GM18873 (cell line): ENCODE measurements at regions not wholly inside any gene's neighbourhood (a gene's known extent, or its start where the extent isn't known, plus 50 kb on each side); places are given as distances from the start of the nearest gene placed in this dataset.

ENCODE experiments used
- ATAC-seq: cut with Tn5 transposase; IDR thresholded peaks from one replicate; pipeline ENCODE4 v1.9.1; 2021; ENCODE audit warnings: mild to moderate bottlenecking, moderate library complexity, moderate number of reproducible peaks; ENCODE audit not compliant: unreplicated experiment, low FRiP score

DNA sequence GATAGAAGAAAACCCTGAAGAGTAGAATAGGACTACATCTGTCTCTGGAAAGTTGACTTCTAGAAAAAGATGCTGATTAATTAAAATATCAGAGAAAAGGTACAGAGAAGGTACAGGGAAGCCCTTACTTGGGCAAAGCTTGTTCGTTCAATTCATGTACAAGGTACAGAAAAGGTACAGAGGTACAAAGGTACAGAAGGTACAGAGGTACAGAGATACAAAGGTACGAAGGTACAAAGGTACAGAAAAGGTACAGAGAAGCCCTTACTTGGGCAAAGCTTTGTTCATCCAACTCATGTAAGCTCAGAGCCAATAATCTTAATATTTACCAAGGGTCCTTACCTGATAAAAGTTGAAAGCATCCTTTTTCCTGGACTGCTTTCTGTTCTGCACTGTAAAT is 182.3 kb downstream of the PCSK1 start:
- no peak for ATAC-seq

DNA sequence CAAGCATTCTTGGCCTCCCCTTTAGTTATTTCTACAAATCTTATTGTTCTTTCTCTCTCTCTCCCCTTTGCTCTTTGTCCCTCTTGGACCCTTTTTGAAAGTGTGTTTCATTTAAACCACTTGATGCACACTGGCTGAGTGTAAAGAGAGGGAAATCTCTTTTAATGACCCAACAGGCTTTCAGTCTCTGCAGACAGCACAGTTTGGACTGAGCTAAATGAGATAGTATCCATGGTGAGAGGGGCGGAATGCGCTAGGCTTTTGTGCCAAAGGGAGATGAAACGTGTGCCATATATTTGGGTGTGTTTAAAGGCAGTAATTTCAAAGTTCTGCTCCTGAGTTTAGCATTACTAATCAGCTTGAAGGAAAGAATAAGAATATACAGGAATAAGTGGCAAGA is 184.9 kb downstream of the PCSK1 start:
- ATAC-seq = no peak

DNA sequence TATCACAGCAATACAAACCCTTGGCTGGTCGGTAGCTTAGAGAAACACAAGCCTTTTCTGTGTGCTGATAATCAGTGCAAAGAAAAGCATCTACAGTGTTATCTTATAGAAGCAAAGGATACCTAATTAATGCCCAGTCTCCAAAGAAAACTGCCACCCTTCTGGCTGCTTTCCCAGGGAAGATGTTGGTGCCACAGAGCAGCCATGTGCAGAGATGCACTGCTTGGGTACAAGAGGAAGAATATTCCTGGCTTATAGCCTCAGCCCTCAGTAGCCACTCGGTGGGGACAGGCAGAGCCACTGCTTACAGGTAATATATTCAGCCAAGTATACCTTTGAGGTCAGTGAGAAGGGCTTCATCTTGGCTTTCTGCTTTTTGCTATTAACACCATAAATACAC is 185.3 kb downstream of the PCSK1 start:
- ATAC-seq = no peak

GRCh38 chr5:96247097-96247701 is 185.8 kb downstream of the PCSK1 start:
- no peak for ATAC-seq

GRCh38 chr5:96245140-96246091 is 187.6 kb downstream of the PCSK1 start:
- no peak for ATAC-seq

DNA sequence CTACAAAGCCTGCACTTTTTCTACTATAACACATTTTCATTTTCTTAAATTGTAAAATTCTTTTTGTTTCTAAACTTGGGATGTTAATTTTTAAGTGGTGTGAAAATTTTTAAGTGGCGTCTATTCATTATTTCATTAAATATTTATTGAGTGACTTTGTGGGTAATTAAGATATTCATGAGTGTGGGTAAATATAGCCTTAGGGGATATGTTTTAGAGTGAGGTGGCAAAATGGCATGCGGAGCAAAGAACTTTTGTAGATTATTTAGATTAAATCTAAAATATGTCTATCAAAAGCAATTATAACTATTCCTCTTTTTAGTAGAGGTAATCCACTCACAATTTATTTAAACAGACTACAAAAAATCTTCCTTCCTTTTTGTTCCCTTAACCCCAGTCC is 188.4 kb downstream of the PCSK1 start:
- no peak for ATAC-seq

GRCh38 chr5:96243862-96244261 is 189.2 kb downstream of the PCSK1 start:
- no peak for ATAC-seq

- ATAC-seq = no peak
Measured at GRCh38 chr5:96243203-96243602, 189.8 kb downstream of the PCSK1 start.

DNA sequence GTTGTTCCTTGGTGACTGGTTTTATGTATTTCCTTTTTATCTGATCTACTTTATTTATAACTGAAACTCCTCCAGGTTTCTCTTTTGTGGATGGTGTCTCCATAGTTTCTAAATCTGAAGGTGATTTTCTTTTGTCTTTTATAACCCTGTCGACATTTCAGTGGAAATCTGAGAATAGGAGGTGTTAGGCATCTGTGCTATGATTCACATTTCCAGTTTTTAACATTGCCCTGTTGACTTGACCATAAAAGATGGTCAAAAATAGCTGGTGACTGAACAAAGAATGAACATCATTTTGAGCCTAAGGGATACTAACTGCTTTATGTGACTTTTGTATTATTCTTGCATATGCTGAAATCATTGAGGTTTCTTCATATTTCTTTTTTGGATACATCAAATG is 190.5 kb downstream of the PCSK1 start:
- no peak for ATAC-seq

GRCh38 chr5:96236831-96237230 is 196.2 kb downstream of the PCSK1 start:
- no peak for ATAC-seq

DNA sequence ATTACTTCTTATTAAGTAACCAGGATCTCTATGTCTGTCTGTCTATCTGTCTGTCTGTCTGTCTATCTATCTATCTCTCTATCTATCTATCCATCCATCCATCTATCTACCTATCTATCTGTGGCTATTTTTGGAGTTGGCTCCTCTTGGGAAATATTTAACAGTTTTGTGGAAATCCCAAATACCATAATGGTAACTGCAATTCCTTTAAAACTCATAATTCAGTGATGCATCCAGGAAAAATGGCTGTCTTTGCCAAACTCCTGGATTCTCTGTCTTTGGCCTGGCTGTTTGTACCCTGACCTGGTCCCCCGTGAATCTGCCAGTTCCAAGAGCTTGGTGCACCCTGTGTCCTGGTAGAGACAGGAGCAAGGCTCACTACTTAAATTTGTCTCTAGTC is 197.0 kb downstream of the PCSK1 start:
- ATAC-seq = no peak

DNA sequence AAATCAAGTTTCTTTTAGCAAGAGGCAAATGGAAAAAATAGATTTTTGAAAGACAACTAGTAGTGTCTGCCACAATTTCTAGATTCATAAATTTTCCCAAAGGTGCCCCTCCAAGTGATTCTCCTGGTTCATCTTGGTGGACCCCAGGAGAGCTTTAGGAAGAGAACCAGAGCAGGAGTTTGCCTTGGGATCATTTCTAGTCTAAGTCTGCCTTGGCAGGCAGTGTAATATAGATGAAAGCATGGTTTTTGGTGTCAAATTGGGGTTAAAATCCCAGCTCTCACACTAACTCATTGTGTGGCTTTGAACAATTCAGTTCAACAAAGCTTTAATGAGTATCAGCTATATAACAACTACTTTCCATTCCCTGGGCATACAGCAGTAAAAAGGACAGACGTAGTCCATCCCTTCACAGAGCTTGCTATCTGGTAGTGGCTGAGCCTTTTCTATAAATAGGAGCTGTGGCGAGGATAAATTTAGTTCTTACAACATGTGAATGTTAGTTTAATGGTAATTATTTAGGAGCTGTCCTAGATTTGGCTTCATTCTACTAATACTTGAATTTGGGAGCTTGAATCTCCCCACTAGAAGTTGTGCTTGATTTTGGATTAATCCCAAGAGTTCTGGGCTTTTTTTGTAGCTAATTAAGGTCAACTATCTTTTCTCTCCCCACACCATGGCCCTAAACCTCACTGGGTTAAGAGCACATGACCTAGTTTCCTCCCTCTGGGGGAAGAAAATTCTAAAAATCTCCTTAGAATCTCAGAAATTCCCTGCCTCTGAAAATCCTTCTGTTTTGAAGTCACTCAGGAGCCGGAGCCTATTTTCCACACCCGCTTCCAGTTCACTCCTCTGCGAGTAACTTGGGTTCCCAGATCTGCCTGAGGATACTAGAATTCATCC is 197.8 kb downstream of the PCSK1 start:
- ATAC-seq = no peak

GRCh38 chr5:96232602-96233001 is 200.4 kb downstream of the PCSK1 start:
- ATAC-seq = no peak

DNA sequence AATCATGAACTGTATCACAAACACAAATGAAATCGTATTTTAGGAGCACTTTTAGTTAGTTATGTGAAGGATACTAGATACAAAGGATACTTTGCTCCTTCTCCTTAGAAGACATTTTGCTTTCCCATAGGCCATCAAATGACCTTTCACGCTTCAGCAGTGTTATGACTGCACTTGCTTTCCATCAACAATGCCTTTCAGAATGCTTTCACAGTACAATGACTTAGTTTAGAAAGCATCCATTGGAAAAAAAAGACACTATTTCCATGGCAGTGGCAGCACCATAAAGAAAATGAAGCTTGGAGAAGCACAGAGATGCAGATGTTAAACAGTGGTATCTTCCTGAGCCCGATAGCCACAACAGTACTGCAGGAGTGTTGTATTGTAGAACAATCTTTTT is 203.9 kb downstream of the PCSK1 start:
- no peak for ATAC-seq

DNA sequence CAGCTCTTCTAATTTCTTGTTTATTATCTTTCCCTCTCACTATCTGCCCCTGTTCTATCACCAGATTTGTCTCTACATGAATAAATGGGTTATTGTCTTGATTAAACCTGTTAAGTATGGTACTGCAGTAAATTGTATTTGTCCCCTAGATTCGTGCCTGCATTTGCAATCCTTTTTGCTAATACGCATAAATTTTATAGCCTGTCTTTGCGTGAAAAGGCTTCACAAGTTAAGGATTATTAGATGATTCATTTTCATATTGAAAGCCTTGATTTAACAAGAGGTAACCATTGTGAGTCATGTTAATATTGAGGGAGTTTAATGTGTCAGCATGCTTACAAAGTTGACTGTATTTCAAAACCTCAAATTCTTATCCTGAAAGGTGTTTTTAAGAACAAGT is 204.6 kb downstream of the PCSK1 start:
- ATAC-seq = no peak

- ATAC-seq = no peak
Measured at GRCh38 chr5:96227957-96228356, 205.1 kb downstream of the PCSK1 start.

- ATAC-seq = no peak
Measured at GRCh38 chr5:96226941-96227552, 206.0 kb downstream of the PCSK1 start.

DNA sequence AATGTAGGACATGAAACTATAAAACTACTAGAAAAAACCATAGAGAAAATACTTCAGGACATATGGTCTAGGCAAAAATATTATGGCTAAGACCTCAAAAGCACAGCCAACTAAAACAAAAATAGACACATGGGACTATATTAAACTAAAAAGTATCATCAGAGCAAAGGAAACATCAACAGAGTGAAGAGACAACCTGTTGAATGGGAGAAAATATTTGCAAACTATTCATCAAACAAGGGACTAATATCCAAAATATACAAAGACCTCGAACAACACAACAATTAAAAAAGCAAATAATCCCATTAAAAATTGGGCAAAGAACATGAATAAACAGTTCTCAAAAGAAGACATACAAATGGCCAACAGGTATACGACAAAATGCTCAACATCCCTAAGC is 210.9 kb downstream of the PCSK1 start:
- no peak for ATAC-seq

DNA sequence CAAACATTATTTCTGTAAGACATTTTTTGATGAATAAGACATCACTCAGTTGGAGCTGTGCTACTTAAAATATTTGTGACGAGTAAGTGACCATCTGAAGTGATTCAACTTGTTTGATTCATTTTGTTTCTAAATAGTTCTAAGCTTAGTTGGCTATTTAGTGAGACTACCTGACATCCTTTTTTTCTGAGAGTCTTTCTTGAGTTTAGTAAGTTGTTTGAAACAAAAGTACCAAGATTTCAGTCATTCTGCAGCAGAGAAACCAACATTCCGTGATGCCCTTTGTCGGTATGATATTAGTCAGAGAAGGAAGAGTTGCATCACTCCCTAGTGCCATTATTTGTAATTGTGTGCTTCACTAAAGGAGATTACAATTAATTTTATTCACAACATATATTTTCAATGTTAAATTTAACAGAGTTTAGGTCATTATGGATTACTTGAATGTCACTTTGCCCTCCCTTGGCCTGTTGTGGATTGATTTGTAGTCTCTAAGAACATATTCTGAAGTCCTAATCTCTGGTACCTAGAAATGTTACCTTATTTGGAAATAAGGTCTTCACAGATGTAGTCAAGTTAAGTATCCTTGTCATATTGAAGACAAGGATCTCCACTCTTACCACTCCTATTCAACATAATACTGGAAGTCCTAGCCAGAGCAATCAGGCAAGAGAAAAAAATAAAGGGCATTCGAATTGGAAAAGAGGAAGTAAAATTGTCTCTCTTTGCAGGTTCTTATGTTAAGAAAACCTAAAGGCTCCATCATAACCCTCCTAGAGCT is 212.2 kb downstream of the PCSK1 start:
- ATAC-seq = peak; percentile 83
